ENCODE measurements at regions not wholly inside any gene's neighbourhood (a gene's known extent, or its start where the extent isn't known, plus 50 kb on each side); places are given as distances from the start of the nearest gene placed in this dataset.

GRCh38 chr11:69881467-69882269 is 62.5 kb upstream of the FGF3 start:
- Mint-ChIP-seq H3K4me3 (no peak overlapping the region), H3K27ac (no peak overlapping the region)

GRCh38 chr11:69882270-69882608 is 63.0 kb upstream of the FGF3 start:
- no peaks in the 10 kb centered on the region for H3K9me3 Mint-ChIP-seq
- H3K27me3 Mint-ChIP-seq: peaks cover 11% of the 10 kb centered on the region
- H3K36me3 Mint-ChIP-seq: no peaks in the 10 kb centered on the region
- peak overlapping the region in 1 of 3 donors; percentile 19 for H3K27ac Mint-ChIP-seq
- H3K4me3 Mint-ChIP-seq: no peak overlapping the region
- H3K4me1 Mint-ChIP-seq: no peaks in the 10 kb centered on the region

More at GRCh38 chr11:69881467-69882269, 62.5 kb upstream of the FGF3 start:
- no peaks in the 10 kb centered on the region for H3K36me3 Mint-ChIP-seq
- H3K4me1 Mint-ChIP-seq: no peaks in the 10 kb centered on the region
- no peaks in the 10 kb centered on the region for H3K9me3 Mint-ChIP-seq
- H3K27me3 Mint-ChIP-seq: peaks cover 11% of the 10 kb centered on the region

- Mint-ChIP-seq H3K27me3 (peaks cover 9% of the 10 kb centered on the region), H3K4me3 (no peak overlapping the region), H3K36me3 (no peaks in the 10 kb centered on the region), H3K4me1 (peaks cover 0 to 3% (median 0%) of the 10 kb centered on the region in 3 donors), H3K9me3 (no peaks in the 10 kb centered on the region), H3K27ac (no peak overlapping the region)
These were observed 64.4 kb upstream of the FGF3 start for GRCh38 chr11:69883292-69884255.

- Mint-ChIP-seq H3K36me3 (no peaks in the 10 kb centered on the region), H3K27ac (no peak overlapping the region), H3K9me3 (no peaks in the 10 kb centered on the region), H3K4me1 (peaks cover 0 to 3% (median 0%) of the 10 kb centered on the region in 3 donors), H3K4me3 (peak overlapping the region in 1 of 4 donors; percentile 41), H3K27me3 (peaks cover 10% of the 10 kb centered on the region)
These were observed 65.1 kb upstream of the FGF3 start for GRCh38 chr11:69884286-69884685.

GRCh38 chr11:69884751-69885150 is 65.5 kb upstream of the FGF3 start:
- Mint-ChIP-seq H3K27ac (no peak overlapping the region), H3K4me3 (no peak overlapping the region), H3K4me1 (peaks cover 0 to 3% (median 0%) of the 10 kb centered on the region in 3 donors), H3K36me3 (no peaks in the 10 kb centered on the region), H3K27me3 (peaks cover 14% of the 10 kb centered on the region), H3K9me3 (no peaks in the 10 kb centered on the region)

- Mint-ChIP-seq H3K9me3 (no peaks in the 10 kb centered on the region), H3K4me3 (no peak overlapping the region), H3K27me3 (peaks cover 19% of the 10 kb centered on the region), H3K36me3 (no peaks in the 10 kb centered on the region), H3K4me1 (peaks cover 0 to 3% (median 0%) of the 10 kb centered on the region in 3 donors), H3K27ac (no peak overlapping the region)
These were observed 68.1 kb upstream of the FGF3 start for GRCh38 chr11:69887330-69887729.

GRCh38 chr11:69887841-69888427 is 68.7 kb upstream of the FGF3 start:
- peaks cover 23% of the 10 kb centered on the region for H3K27me3 Mint-ChIP-seq
- H3K4me3 Mint-ChIP-seq: no peak overlapping the region
- H3K36me3 Mint-ChIP-seq: no peaks in the 10 kb centered on the region
- no peak overlapping the region for H3K27ac Mint-ChIP-seq
- peaks cover 0 to 3% (median 0%) of the 10 kb centered on the region in 3 donors for H3K4me1 Mint-ChIP-seq
- no peaks in the 10 kb centered on the region for H3K9me3 Mint-ChIP-seq

- H3K4me3 Mint-ChIP-seq: no peak overlapping the region
- H3K36me3 Mint-ChIP-seq: no peaks in the 10 kb centered on the region
- H3K27me3 Mint-ChIP-seq: peaks cover 24% of the 10 kb centered on the region
These were observed 69.4 kb upstream of the FGF3 start for GRCh38 chr11:69888483-69889181.

GRCh38 chr11:69889400-69890318 is 70.4 kb upstream of the FGF3 start:
- Mint-ChIP-seq H3K9me3 (no peaks in the 10 kb centered on the region), H3K4me3 (no peak overlapping the region), H3K27me3 (peaks cover 27% of the 10 kb centered on the region), H3K36me3 (no peaks in the 10 kb centered on the region), H3K4me1 (peaks cover 0 to 3% (median 0%) of the 10 kb centered on the region in 3 donors), H3K27ac (no peak overlapping the region)

More at GRCh38 chr11:69888483-69889181, 69.4 kb upstream of the FGF3 start:
- Mint-ChIP-seq H3K9me3 (no peaks in the 10 kb centered on the region), H3K4me1 (peaks cover 0 to 3% (median 0%) of the 10 kb centered on the region in 3 donors), H3K27ac (no peak overlapping the region)

- no peak overlapping the region for H3K4me3 Mint-ChIP-seq
- no peak overlapping the region for H3K27ac Mint-ChIP-seq
- no peaks in the 10 kb centered on the region for H3K36me3 Mint-ChIP-seq
- H3K4me1 Mint-ChIP-seq: peaks cover 0 to 3% (median 0%) of the 10 kb centered on the region in 3 donors
- H3K9me3 Mint-ChIP-seq: no peaks in the 10 kb centered on the region
- peaks cover 30% of the 10 kb centered on the region for H3K27me3 Mint-ChIP-seq
These were observed 71.3 kb upstream of the FGF3 start for GRCh38 chr11:69890476-69890875.

GRCh38 chr11:69891421-69892236 is 72.4 kb upstream of the FGF3 start:
- no peak overlapping the region for H3K27ac Mint-ChIP-seq
- peaks cover 30% of the 10 kb centered on the region for H3K27me3 Mint-ChIP-seq
- no peaks in the 10 kb centered on the region for H3K9me3 Mint-ChIP-seq
- no peaks in the 10 kb centered on the region for H3K36me3 Mint-ChIP-seq
- H3K4me3 Mint-ChIP-seq: no peak overlapping the region
- H3K4me1 Mint-ChIP-seq: peaks cover 0 to 3% (median 0%) of the 10 kb centered on the region in 3 donors

GRCh38 chr11:69892237-69892985 is 73.2 kb upstream of the FGF3 start:
- Mint-ChIP-seq H3K4me3 (peak overlapping the region in 1 of 4 donors; percentile 13), H3K9me3 (no peaks in the 10 kb centered on the region), H3K4me1 (peaks cover 0 to 3% (median 0%) of the 10 kb centered on the region in 3 donors), H3K27me3 (peaks cover 30% of the 10 kb centered on the region), H3K36me3 (no peaks in the 10 kb centered on the region), H3K27ac (no peak overlapping the region)

All from IgD-negative memory B cell (primary cell).